Tibial nerve (tissue), 4 donors: ENCODE measurements at regions not wholly inside any gene's neighbourhood (a gene's known extent, or its start where the extent isn't known, plus 50 kb on each side); places are given as distances from the start of the nearest gene placed in this dataset.

Experiments used
- CTCF ChIP-seq, 5 experiments: fragments of 200-600 bp in 3 of 5; fragments of 450-650 bp in 2 of 5; sonication (generic) in 3 of 5; IDR thresholded peaks; one replicate each; pipeline ENCODE4 v1.5.1; 2016 to 2019; ENCODE audit warnings: antibody characterized with exemption in 5 of 5, mild to moderate bottlenecking in 3 of 5, moderate library complexity in 2 of 5
- EP300 ChIP-seq, 2 donors: sonication (generic); formaldehyde crosslinking; IDR thresholded peaks; one replicate each; pipeline ENCODE4 v1.6.1; 2017; ENCODE audit warnings: antibody characterized with exemption in 2 of 2, mild to moderate bottlenecking in 1 of 2

- no peak for TF ChIP-seq CTCF (IDR thresholded peaks at IDR 0.05)
- no peak for TF ChIP-seq EP300 (IDR thresholded peaks at IDR 0.05)
Measured at GRCh38 chr4:175973027-175973923, 92.4 kb upstream of the WDR17 start.
